DOHH2 (cell line): ENCODE measurements at regions not wholly inside any gene's neighbourhood (a gene's known extent, or its start where the extent isn't known, plus 50 kb on each side); places are given as distances from the start of the nearest gene placed in this dataset.
A peak's percentile ranks its signal among the peaks of the same experiment; 100 is the strongest.

ENCODE experiments used
- H3F3A ChIP-seq: fragments of 200-600 bp; sonication (generic), shearing (Covaris generic); 2 replicates; pipeline ENCODE4 v1.6.0; 2016; ENCODE audit warnings: antibody characterized with exemption, mild to moderate bottlenecking; ENCODE audit not compliant: control insufficient read depth, insufficient read depth
- H3K27ac ChIP-seq: fragments of 200-600 bp; sonication (generic); 2 replicates; pipeline ENCODE4 v1.5.1; 2014; ENCODE audit warnings: low read depth, mild to moderate bottlenecking, low read length, moderate library complexity
- H3K27me3 ChIP-seq: fragments of 200-600 bp; sonication (generic); 2 replicates; pipeline ENCODE4 v1.6.1; 2014; ENCODE audit warnings: mild to moderate bottlenecking, low read length, mixed read lengths; ENCODE audit not compliant: control insufficient read depth
- H3K36me3 ChIP-seq: fragments of 200-600 bp; sonication (generic); 2 replicates; pipeline ENCODE4 v1.6.1; 2014; ENCODE audit warnings: mild to moderate bottlenecking, low read length, moderate library complexity, mixed read lengths; ENCODE audit not compliant: control insufficient read depth
- H3K4me1 ChIP-seq: fragments of 200-600 bp; sonication (generic); 2 replicates; pipeline ENCODE4 v1.6.1; 2014; ENCODE audit warnings: mild to moderate bottlenecking, low read length, mixed read lengths; ENCODE audit not compliant: control insufficient read depth
- H3K4me2 ChIP-seq: fragments of 200-600 bp; sonication (generic); 2 replicates; pipeline ENCODE4 v1.6.0; 2014; ENCODE audit warnings: mild to moderate bottlenecking, low read length, moderate library complexity
- H3K4me3 ChIP-seq: fragments of 200-600 bp; sonication (generic); 2 replicates; pipeline ENCODE4 v1.5.1; 2014; ENCODE audit warnings: mild to moderate bottlenecking, low read length, mixed read lengths
- H3K79me2 ChIP-seq: fragments of 200-600 bp; sonication (generic); 2 replicates; pipeline ENCODE4 v1.6.1; 2014; ENCODE audit warnings: mild to moderate bottlenecking, low read length, mixed read lengths; ENCODE audit not compliant: control insufficient read depth
- H3K9me2 ChIP-seq: fragments of 200-600 bp; sonication (generic); replicated peaks from 2 replicates; pipeline ENCODE4 v1.6.1; 2014; ENCODE audit warnings: mild to moderate bottlenecking, low read length, mixed read lengths; ENCODE audit not compliant: control insufficient read depth
- H3K9me3 ChIP-seq: fragments of 200-600 bp; sonication (generic); 2 replicates; pipeline ENCODE4 v1.6.1; 2014; ENCODE audit warnings: antibody characterized with exemption, low read length, mixed read lengths; ENCODE audit not compliant: control insufficient read depth, insufficient read depth
- H4K20me1 ChIP-seq: fragments of 200-600 bp; sonication (generic); 2 replicates; pipeline ENCODE4 v1.6.0; 2014; ENCODE audit warnings: low read depth, mild to moderate bottlenecking, antibody characterized with exemption, low read length, moderate library complexity; ENCODE audit not compliant: control insufficient read depth, insufficient read depth
- CTCF ChIP-seq: fragments of 200-600 bp; sonication (generic); IDR thresholded peaks from one replicate; pipeline ENCODE4 v1.5.1; 2014; ENCODE audit warnings: antibody characterized with exemption, mild to moderate bottlenecking, low read depth, low read length; ENCODE audit not compliant: poor library complexity, severe bottlenecking
- EZH2phosphoT487 ChIP-seq: fragments of 200-600 bp; sonication (generic); IDR thresholded peaks from 2 replicates; pipeline ENCODE4 v1.6.1; 2017; ENCODE audit warnings: borderline replicate concordance, mild to moderate bottlenecking, antibody characterized with exemption, low read length, moderate library complexity, mixed read lengths

- no peaks in the 10 kb centered on the region for H3K9me2 ChIP-seq
- no peaks in the 10 kb centered on the region for H3K79me2 ChIP-seq
- TF ChIP-seq CTCF (no peak), EZH2phosphoT487 (no peak)
- peaks cover 48% of the 10 kb centered on the region for H3K4me1 ChIP-seq
- no peaks in the 10 kb centered on the region for H3K27me3 ChIP-seq
- H3K36me3 ChIP-seq = no peaks in the 10 kb centered on the region
- no peak overlapping the region for H3K4me3 ChIP-seq
- H3F3A ChIP-seq = peaks cover 5% of the 10 kb centered on the region; the same call in 1 of the 2 replicates
- no peak overlapping the region for H3K4me2 ChIP-seq
- H4K20me1 ChIP-seq = no peaks in the 10 kb centered on the region
- H3K27ac ChIP-seq = no peak overlapping the region
- no peaks in the 10 kb centered on the region for H3K9me3 ChIP-seq
Observed at GRCh38 chr5:159800131-159800840, 116.0 kb upstream of the ADRA1B start.

GRCh38 chr5:159801303-159801702 lies 115.0 kb upstream of the ADRA1B start:
- Histone ChIP-seq H3K4me3 (no peak overlapping the region), H3K36me3 (no peaks in the 10 kb centered on the region), H3K9me2 (no peaks in the 10 kb centered on the region), H4K20me1 (no peaks in the 10 kb centered on the region), H3K4me1 (peaks cover 49% of the 10 kb centered on the region), H3K4me2 (no peak overlapping the region), H3K27me3 (no peaks in the 10 kb centered on the region), H3K79me2 (no peaks in the 10 kb centered on the region), H3K9me3 (peaks cover 2% of the 10 kb centered on the region; the same call in 1 of the 2 replicates), H3F3A (peaks cover 5% of the 10 kb centered on the region; the same call in 1 of the 2 replicates), H3K27ac (no peak overlapping the region)
- TF ChIP-seq EZH2phosphoT487 (no peak), CTCF (no peak)

GRCh38 chr5:159802661-159803060 lies 113.6 kb upstream of the ADRA1B start:
- Histone ChIP-seq H3K27ac (peak overlapping the region; percentile 79), H3K27me3 (no peaks in the 10 kb centered on the region), H4K20me1 (no peaks in the 10 kb centered on the region), H3K9me2 (no peaks in the 10 kb centered on the region), H3K79me2 (no peaks in the 10 kb centered on the region), H3K9me3 (peaks cover 2% of the 10 kb centered on the region; the same call in 1 of the 2 replicates), H3K4me2 (peak overlapping the region; percentile 74), H3F3A (peaks cover 5% of the 10 kb centered on the region; the same call in 1 of the 2 replicates), H3K4me1 (peaks cover 41% of the 10 kb centered on the region), H3K36me3 (no peaks in the 10 kb centered on the region), H3K4me3 (peak overlapping the region; percentile 61)
- TF ChIP-seq EZH2phosphoT487 (no peak), CTCF (no peak)
